ENCODE measurements at regions not wholly inside any gene's neighbourhood (a gene's known extent, or its start where the extent isn't known, plus 50 kb on each side); places are given as distances from the start of the nearest gene placed in this dataset.

DNA sequence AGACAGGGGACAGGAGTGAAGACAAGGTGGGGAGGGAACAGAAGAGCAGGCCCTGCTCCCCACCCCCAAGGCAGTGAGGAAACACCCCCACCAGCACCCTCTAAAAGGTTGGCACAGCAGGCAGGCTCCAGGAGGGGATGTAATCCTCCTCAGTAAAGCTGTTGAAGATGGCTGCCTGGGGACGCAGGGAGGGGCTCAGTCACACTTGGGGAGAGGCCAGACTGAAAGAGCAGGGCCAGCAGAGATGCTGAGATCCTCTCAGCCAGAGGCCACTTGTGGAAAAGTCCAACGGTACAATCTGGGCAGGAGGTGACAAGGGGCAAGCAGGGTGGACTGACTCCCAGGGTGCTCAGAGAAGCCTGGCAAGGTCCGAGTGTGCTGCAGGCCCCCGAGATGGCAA lies 154.8 kb upstream of the ID2 start:
- DNase-seq, result no peak

DNA sequence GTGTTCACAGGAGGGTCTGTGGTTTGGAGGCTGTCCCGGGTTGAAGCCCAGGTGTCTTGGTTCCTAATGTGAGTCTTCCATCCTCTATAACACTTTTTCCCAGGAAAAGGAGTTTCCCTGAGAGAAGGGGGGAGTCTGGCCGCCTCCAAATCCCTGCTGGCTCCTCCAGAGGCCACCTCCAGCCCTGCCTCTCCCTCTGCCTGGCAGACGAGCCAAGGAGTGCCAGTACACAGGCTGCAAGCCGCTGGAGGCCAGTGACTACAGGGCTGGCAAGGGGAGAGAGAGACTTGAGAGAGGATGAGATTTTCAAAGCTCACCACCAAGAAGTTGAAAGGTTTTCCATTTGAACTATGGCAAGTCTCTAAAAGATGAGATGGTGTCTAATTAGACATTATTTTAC lies 154.2 kb upstream of the ID2 start:
- DNase-seq, result no peak

DNA sequence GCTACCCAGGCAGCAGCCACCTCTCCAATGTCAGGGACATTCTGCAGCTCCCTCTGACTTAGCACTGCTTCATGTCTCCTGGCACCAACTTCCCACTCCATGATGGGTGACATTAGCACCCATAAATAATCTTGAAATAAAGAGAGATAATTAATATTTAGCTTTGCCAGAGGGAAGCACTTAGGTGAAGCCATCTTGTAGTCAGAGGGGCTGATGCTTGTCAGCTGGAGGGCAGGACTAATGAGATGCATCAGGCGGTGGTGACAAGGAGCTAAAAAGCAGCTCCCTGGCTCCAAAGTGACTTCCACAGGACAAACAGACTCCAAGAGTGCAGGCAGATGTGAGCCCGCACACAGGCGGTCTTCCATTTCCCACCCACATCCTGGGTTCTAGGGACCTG lies 153.0 kb upstream of the ID2 start:
- no peak for DNase-seq

DNA sequence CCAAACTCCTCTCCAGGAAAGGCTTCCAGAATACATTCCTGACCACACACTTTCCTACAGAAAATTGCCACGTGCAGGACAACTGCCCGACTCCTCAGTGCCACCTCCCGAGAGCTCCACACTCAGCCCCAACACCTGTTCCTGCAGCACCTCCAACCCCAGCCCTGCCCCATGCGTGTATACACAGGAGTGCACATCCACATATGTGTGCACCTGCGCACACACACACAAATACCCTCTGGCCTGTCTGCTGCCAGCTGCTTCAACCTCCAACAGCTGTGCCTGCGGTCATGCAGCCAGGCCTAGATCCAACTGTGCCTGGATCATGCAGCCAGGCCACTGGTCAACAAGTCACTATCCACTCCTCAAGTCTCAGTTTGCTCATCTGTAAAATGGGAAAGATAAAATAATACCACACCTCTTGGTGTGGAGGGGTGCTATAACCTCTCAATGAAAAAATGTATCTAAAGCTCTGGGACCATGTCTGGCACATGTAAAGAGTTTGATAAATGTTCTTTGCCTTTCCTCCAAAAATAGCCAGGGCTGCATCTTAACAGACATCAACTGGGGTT lies 152.1 kb upstream of the ID2 start:
- no peak for DNase-seq

DNA sequence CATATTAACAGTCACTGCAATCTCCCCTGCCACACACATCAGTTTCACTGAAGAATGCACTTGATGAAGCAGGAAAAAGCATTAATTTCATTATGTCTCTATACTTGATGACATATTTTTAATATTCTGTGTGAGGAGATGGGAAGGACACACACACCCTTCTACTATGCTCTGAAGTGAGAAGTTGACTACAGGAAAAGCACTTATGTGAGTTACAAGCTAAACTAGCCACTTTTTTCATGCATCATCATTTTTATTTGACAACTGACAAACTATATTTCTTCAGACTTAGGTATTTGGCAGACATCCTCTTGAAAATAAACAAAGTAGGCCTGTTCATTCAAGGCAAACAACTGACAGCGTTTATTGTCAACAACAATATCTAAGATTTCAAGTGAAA lies 150.4 kb upstream of the ID2 start:
- DNase-seq, result no peak

DNA sequence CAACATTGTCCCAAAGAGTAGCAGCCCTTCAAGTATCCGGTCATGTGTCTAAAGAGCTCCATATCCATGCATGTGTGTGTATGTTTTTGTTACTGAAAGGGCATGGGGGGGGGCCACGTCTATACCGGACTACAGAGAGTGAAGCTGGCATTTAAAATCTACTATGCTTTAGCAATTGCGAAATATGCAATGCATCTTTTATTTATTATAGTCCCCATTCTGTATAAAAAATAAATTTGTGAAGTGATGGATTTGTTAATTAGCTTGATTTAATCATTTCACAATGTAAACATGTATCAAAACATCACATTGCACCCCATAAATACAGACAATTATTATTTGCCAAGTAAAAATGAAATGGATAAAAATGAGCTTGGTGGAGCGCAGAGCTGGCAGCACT lies 149.4 kb upstream of the ID2 start:
- DNase-seq, result no peak

DNA sequence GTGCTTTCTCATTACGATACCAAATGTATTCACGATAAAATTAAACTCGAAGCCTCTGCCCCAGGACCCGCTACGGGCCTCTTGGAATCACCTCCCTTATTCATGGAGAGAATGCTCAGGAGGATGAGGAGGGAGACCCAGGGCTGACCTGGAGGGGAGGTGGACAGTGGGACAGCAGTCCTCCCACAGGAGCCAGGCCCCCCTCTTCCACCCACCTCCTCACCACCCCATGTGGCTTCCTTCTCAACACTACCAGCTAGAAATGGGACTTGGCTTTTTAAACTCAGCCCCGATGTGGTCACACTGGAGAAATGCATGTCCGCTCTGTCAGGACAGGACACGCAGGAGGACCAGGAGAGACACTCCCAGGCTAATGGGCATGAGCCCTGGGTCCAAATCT lies 147.9 kb upstream of the ID2 start:
- DNase-seq, result no peak

DNA sequence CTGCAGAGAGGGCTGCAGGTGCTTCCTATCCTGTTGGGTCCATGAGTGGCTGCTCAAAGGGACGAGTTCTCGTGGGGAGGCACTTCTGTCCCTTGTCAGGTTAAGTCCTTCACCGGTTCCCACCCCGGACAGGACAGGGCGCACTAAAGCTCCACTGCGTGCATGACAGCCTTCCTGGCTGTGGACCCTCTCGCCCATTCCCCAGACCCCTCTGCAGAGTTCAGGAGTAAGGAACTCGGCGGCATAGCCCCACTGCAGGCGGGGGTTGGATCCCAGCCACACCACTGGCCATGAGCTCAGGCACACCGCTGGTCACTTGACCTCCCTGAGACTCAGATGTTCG lies 147.5 kb upstream of the ID2 start:
- DNase-seq, result no peak

DNA sequence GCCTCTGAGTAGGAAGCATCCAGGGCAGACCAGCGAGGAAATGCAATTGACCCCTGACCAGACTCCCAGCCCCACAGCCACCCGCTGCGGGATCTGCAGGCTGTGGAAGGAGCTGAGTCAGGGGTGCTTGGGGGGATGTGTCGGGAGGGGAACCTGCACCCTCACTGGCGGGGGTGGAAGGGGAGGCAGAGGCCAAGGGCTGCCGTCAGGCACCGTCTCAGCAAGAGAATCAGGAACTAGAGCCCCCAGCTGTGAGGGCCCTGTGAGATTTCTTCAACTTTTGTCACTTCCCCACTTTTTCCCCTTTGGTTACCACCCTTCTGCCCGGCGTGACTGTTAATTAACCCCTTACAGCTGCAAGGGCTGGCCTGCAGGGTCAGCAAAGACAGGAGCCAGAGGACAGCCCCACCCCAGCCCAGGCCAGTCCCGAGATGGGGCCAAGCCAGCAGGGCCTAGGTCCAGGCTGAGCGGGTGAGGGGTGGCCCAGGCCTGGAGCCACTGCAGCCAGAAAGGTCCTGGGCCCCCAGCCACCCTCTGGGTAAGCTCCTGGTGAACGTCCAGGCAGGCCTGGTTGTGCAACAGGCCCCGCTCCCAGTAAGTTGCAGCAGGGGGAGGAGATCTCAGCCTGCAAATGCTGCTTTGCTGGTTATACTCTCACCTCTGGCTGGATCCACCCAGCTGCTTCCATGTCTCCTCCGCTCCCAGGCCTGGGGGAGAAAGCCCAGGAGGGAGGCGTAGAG lies 147.0 kb upstream of the ID2 start:
- DNase-seq, result no peak

DNA sequence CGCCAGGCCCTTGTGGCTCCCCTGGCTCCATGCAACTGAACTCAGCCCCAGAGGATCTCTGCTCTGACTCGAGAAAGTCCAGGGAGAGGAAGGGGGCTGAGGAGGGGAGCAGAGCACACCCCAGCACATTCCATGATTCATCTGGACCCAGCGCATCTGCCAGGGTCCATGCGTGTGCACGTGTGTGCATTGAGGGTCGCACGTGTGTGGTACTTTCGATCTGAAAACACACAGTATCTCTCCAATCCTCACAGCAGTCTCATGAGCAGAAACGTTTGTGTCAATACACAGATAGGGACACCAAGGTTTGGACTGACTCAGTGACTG lies 146.4 kb upstream of the ID2 start:
- DNase-seq, result no peak

DNA sequence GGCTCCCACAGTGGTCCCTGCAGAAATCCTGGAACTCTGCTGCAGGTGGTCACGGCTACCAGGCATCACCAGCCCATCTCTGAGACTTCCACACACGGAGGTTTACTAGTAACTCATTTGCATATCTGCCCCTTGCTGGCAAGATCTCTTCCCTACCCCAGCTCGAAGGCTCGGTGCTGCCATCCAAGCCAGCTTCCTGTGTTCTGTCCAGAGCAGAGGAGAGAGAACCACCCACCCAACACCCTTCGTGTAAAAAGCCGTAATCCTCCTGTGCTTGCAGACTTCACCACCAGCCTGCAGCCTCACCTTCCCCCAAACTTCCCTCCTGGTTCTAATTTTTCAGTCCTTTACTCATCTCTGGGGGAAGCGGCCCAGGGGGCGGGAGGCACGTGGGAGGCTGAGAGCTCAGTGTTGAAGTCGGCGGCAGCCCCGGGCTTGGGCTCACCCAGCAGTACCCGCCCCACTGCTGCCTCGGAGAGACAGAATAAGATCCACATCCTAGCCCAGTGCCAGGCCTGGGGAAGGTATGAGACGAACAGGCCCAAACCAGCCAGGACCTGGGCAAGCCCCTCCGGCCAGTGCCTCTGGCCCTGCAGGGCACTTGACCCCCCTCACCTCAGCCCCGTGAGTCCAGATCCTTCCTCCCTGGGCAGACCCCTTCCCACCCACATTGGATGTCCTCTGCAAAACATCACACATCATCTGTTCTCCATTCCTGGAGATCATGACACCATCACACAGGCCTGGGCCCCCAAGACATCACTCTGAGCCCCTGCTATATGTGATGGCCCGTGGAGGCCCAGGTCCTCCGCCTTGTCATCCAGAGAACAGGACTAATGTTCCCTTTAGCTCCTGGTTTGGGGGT lies 145.8 kb upstream of the ID2 start:
- no peak for DNase-seq

DNA sequence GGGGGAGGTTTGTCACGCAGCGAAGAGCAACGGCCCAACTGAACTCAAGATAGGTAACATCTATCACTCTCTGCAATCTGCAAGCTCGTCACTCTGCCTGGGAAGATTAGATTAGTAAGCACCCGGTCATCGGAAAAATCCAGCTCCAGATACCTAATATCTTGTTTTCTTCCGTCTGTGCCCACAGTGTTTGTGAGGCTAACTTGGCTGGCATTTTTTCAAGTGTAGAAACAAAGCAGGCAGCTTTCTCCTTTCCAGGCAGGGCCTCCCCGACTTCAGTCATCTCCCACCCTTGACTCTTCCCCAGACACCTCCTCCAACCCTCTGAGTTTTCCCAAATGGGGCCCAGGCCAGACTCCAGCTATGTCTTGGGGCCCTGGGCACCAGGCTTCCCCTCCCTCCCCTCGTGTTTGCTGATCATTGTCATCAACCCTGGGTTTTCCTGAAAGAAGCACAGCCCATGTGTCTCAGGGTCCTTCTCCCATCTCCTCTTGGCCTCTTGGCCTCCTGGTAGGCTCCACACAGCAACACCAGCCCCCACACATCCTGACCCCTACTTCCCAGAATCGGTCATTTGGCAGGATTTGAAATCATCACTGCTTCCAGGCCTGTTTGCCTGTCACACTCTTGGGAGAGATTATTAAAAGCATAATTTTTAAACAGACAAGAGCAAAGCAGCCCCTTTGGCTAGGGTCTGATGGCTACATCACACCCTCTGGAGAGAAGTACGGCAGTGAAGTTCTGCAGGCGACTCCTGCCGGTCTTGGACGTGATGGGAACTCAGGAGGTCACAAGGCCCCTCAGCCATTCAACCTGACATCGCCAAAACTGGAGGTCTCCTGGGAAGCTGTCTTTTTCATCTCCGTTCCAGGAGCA lies 144.9 kb upstream of the ID2 start:
- DNase-seq, result no peak

DNA sequence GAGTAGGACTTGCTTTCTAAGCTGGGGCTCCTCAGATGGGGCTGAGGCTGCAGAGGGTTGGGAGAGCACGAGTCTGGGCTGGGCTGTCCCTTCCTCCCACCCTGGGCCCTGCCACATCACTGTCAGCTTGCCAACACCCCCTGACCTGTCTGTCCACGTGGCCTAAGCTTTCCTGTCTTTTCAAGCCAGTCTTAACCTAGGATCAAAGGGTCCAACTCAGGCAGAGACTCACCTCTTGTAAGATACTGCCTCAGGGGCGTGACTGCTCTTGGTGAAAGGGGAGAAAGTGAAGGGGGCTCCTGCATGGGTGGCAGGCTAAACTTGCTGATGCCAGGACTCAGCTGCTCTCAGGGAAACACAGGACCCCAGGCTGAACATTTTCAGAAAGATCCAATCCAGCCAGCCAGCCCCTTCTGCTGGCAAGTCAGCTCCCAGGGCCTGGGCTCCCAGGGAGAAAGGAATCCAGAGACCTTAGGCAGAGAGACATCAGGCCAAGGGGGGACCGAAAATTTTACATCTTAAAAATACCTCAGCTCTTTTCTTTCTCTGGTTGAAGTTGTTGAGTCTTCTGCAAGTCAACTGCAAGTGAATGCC lies 144.2 kb upstream of the ID2 start:
- no peak for DNase-seq

DNA sequence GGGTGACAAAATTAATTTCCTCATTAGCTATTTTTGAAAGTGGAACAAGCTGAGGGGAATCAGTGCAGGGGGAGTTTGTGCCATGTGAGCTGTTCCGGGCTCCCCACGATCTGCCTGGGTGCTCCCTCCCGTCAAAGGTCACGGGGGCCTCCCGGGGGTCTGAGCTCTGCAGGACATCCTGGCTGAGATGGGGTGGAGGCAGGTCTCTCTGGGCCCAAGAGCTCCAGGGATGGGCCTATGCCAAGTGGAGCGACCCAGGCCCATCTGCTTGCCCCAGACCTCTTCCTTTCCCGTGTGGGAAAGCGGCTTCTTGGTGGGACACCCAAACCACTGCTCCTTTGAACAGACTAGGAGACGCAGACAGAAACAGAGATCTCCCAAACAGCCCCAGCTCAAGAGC lies 143.3 kb upstream of the ID2 start:
- no peak for DNase-seq

DNA sequence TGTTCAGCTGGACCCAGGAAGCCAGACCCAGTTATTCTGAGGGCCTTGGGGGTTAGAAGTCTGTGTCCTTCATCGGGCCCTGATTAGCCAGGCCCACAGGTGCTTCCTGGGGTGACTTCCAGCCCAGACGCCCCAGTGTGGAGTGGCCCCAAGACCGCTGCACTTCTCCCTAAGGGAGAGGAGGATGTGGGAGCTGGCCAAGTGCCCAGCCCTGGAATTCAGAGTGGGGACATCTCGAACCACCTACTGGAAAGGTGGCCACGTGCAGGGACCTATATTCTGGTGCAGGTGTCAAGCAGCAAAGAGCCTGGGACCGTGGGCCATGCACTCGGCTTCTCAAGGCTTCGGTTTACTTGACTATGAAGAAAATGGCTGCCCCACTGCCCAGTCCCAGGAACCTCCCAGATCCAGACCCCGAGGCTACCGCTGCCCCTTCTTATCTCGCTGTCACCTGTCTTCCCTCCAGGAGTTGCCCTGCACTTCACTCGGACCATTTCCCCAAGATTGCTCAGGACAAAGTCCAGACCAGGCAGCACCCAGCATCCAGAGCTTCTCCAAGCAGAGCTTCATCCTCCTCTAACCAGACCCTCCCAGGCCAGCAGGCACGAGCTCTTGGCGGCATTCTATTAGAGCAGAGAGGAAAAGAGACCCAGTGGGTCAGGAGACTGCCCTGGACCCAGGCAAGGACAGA lies 142.8 kb upstream of the ID2 start:
- DNase-seq, result no peak

DNA sequence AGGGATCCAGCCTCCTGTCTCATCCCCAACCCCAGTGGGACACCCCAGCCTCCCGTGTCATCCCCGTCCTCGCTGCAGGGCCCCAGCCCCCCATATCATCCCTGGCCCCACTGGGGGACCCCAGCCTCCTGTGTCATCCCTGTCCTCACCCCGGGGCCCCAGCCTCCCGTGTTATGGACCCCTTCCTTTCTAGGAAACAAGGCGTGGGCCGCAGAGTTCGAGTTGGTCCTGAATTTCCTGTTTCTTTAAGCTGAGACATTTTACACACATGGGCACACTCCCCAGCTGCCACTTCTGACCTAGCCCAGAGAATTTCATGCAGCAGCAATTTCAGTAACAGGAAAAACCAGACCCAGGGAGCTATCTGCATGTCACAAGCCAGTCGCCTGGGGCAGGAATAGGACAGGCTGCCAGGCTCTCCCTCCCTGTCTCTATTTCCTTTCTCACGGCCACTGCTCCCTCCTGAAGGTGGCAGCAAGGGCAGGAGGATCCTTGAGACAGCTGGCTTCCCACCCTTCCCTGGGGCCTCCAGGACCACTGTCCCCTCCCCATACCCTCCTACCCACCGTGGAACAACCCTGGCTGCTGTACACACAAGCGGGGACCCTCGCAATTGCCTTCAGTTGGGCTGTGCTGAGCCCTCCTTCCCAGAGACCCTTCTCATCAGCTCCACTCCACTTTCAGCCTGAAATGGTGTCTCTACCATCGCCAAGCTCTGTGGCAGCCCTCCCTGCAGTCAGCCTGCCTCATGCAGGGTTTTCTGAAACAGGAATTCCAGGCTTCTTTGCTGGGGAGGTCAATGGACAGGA lies 141.9 kb upstream of the ID2 start:
- DNase-seq, result peak; percentile 76

DNA sequence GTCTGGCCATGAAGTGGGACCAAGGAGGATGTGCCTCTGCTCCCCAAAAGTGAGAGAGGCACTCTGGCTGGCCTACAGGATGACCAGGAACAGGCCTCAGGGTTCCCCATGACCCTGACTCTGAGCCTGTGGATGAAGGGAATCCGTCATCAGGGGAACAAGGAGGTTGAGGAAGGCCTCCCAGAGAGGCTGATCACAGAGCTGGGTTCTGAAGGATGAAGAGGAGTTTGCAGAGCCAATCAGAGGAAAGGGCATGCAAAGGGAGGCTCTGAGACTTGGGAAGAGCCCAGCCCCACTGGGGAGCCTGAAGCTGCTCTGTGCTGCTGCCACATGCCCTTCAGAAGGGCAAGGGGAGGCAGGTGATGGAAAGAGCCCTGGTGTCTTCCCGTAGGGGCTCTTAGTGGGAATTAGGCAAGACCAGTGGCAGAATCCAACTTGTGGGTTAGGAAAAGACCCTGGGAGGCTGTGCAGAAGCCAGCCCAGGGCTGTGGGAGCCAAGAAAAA lies 141.3 kb upstream of the ID2 start:
- no peak for DNase-seq

DNA sequence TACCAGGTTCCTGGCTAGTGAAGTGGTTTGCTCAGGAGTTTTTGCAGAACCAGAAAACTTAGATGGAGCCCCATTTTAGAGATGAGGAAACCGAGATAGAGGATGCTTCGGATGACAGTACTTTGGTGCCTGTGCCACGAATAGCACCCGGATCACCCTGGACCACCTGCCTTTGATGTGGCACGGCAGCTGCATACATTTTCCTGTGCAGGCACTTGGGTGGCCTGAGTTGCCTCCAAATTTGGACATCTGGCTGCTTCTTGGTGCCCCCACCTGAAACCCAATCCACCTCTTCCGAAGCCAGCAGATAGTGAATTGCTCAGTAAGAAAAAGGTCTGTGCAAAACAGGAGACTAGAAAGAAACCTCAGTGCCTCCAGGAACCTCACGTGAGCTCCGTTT lies 140.6 kb upstream of the ID2 start:
- no peak for DNase-seq

DNA sequence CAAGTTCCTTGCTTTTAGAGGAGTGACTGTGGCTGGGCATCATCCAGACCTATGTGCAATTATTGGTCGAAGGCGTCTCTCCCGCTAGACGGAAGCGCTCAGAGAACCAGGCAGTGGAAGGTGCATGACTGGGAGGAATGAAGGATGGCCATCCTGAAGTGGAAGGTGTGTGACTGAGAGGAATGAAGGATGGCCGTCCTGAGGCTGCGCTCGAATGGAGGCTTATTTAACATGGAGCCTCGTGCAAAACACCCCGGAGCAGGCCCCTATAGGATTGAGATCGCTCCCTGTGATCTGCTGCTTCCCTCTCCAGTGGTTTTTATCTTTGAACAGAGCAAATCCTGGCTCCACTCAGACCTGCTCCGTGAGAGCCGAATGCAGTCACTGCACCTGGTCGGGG lies 140.2 kb upstream of the ID2 start:
- DNase-seq, result no peak

DNA sequence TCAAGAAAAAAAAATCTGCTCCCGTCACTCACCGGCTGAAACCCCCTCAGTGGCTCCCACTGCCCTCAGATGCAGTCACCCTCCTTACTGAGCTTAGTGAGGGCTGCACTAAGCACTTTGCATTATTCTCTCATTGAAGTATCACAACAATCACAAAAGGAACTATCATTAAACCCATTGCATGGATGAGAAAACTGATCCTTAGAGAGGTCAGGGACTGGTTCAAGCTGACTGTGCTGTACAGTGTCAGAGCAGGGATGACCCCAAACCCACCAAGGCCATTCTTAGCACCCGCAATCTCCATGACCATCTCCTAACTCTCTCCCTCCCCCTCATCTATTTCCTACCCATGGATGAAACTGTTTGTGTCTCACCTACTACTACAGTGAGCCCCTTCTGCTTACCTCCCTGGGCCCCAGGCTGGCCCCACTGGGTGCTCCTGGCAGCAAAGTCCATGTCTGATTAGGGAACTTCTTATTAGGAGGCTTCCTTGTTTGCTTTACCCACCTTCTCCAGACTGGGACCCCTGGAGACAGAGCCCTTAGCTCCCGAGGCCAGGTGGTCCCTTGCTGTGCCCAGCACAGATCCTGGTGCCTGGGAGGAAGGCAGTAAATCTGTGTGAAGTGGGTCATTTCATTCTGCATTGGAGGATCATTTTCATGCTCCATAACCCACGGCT lies 139.3 kb upstream of the ID2 start:
- no peak for DNase-seq

All from left kidney (tissue), 1 donor.